ENCODE measurements at regions not wholly inside any gene's neighbourhood (a gene's known extent, or its start where the extent isn't known, plus 50 kb on each side); places are given as distances from the start of the nearest gene placed in this dataset.

DNA sequence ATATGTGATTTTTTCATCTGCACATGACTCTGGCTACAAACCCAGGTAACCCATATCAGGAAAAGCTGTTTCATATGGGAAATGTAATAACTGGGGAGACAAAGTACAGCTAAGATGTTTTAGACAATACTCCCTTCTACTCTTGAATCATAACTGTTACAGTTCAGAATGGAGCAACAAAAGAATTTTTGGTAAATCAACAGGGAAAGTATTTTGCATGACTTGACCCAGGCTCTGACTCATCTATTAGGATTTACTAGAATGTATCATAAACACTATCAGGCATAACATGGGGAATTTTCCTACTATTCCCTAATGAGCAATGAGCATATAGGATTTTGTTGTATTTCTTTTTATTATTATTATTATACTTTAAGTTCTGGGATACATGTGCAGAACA is 553.0 kb downstream of the SLC16A7 start:
- TF ChIP-seq EZH2 (IDR thresholded peaks at IDR 0.05; ENCODE audit: borderline replicate concordance, low read length): no peak
- TF ChIP-seq, protein P1, sequence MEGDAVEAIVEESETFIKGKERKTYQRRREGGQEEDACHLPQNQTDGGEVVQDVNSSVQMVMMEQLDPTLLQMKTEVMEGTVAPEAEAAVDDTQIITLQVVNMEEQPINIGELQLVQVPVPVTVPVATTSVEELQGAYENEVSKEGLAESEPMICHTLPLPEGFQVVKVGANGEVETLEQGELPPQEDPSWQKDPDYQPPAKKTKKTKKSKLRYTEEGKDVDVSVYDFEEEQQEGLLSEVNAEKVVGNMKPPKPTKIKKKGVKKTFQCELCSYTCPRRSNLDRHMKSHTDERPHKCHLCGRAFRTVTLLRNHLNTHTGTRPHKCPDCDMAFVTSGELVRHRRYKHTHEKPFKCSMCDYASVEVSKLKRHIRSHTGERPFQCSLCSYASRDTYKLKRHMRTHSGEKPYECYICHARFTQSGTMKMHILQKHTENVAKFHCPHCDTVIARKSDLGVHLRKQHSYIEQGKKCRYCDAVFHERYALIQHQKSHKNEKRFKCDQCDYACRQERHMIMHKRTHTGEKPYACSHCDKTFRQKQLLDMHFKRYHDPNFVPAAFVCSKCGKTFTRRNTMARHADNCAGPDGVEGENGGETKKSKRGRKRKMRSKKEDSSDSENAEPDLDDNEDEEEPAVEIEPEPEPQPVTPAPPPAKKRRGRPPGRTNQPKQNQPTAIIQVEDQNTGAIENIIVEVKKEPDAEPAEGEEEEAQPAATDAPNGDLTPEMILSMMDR (conservative IDR thresholded peaks at IDR 0.05 in 1 of 2, IDR thresholded peaks at IDR 0.05 in 1 of 2; ENCODE audit: extremely low read depth in 1 of 2, insufficient read depth in 1 of 2, low read depth in 1 of 2, low read length in 2 of 2): no peak

Data from mammary epithelial cell (primary cell).